NCI-H460 (cell line): ENCODE measurements at regions not wholly inside any gene's neighbourhood (a gene's known extent, or its start where the extent isn't known, plus 50 kb on each side); places are given as distances from the start of the nearest gene placed in this dataset.
"Not testable (repeated sequence)": the region's sequence is repeated elsewhere in the genome, so short reads cannot be mapped to it uniquely, and the experiment has no call there.

Experiments
- DNase-seq: peaks from one replicate; pipeline ENCODE4 v3.0.0-alpha.2; 2016; ENCODE audit warnings: low read depth; ENCODE audit errors: extremely low read depth

DNA sequence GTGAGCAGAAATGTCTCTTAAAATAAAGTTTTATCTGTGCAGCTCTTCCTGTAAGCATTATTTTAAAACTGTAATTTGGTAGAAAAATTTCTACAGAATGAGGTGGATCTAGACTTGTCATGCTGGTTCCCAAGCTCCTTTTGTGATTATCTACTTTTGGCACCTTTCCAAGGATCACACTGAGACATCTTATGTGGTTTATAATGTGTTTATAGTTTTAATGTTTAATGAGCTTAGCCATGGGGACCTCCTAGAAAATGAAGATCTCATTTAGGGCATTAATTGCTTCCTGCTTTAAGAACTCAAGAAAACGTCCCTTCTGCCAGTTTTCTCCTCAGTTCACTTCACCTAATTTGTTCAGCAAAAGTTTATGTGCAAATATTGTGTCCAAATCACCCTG, 468.4 kb downstream of the SUCLG1 start:
- DNase-seq = no peak

DNA sequence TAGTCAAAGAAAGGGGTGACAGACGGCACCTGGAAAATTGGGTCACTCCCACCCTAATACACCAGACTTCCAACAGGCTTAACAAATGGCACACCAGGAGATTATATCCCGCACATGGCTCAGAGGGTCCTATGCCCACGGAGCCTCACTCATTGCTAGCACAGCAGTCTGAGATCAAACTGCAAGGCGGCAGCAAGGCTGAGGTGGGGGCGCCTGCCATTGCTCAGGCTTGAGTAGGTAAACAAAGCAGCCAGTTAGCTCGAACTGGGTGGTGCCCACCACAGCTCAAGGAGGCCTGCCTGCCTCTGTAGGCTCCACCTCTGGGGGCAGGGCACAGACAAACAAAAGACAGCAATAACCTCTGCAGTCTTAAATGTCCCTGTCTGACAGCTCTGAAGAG, 482.5 kb downstream of the SUCLG1 start:
- DNase-seq = not testable (repeated sequence)

GRCh38 chr2:83972128-83972527, 487.0 kb downstream of the SUCLG1 start:
- DNase-seq = no peak

DNA sequence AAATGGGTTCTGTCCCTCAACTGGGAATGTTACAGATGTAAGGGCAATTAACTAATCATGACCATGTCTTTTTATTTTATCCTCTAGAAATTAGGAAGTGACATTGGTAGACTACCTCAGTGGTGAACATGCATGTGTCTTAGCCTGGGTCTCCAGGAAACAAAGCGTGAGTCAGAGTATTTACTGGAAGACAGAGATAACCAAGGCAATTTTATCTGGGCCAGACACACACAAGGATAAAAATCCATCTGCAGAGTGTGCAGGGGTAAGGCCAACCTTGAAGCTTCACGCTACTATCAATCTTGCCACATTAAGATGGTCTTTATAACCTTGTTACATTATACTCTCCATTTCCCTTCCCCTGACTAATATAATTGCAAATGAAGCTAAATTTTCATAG, 487.5 kb downstream of the SUCLG1 start:
- no peak for DNase-seq

DNA sequence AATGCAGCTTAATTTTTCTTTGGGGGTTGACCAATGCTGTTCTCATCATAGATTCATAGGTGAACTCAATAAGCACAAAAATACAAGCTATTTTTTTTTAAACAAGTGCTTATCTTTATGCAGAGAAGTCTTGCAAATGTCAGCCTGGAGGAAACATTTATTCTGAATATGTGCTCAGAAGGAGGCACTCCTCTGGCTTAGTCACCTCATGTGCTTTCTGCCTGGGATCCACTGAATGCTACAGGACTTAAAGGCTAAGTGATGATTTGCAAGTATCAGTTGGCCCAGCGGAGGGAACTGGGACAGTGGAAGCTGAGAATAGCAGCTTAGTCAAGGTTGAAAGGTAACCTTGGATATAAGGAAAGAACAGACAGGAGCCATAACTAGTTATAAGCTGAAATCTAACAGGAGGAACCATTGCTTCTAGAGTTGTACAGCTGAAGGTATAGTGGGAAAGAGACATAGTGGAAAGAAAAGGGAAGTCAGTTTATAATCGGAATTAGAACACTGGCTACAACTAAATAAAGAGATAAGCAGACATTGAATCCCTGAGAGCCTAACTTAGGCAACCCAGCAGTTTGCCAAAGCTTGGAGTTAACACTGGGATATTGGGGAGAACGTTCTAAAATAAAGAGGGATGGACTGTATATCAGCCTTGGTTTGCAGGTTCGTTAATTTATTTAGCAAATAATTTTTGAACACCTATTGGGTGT, 488.7 kb downstream of the SUCLG1 start:
- DNase-seq = no peak

DNA sequence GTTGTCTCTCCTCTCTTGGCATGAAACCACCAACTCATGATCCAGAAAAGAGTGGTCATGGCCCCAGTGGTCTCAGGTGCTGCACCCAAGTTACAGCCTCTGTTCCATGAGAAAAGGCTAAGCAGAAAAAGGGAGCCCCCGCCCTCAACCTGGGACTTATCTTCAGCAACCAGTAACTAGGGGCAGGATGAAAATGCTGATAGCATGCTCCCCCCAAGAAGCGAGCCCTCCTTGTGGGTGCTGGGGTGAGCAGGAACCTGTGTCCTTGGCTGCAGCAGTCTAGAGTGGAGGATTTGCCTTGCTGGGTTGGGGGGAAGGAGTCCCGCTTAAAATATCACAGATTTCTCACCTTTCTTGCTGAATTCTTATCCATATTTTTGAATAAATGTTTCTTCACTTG, 490.0 kb downstream of the SUCLG1 start:
- DNase-seq = no peak

- DNase-seq = no peak
Measured at GRCh38 chr2:83967854-83968253, 491.2 kb downstream of the SUCLG1 start.

DNA sequence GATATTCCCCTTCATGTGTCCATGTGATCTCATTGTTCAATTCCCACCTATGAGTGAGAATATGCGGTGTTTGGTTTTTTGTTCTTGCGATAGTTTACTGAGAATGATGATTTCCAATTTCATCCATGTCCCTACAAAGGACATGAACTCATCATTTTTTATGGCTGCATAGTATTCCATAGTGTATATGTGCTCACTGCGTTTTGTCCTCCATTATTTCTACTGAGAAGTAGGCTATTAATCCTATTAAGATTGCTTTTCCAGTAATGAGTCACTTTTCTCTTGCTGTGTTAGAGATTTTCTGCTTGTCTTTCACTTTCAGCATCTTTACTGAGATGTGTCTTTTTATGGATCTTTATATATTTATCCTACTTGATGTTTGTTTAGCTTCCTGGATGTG, 492.1 kb downstream of the SUCLG1 start:
- DNase-seq = not testable (repeated sequence)

- no peak for DNase-seq
Measured at GRCh38 chr2:83961512-83961911, 497.6 kb downstream of the SUCLG1 start.

DNA sequence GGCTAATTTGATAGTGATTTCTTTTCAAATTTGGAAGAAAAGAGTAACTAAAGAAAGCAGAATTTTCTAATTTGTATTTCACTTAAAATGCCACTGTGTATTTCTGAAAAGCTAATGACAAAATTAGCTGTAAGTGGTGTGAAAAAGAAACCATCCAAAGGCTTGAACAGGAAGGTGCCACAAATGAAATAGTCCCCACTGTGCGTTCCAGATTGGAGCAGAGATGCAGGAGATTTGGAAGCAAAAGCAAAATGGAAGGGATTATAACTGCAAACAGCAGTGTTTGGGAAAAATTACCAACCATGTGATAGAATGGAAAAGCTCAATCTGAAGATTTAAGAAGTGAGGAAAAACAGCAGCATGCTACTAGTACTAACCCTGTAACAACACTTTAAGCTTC, 498.7 kb downstream of the SUCLG1 start:
- DNase-seq = no peak

DNA sequence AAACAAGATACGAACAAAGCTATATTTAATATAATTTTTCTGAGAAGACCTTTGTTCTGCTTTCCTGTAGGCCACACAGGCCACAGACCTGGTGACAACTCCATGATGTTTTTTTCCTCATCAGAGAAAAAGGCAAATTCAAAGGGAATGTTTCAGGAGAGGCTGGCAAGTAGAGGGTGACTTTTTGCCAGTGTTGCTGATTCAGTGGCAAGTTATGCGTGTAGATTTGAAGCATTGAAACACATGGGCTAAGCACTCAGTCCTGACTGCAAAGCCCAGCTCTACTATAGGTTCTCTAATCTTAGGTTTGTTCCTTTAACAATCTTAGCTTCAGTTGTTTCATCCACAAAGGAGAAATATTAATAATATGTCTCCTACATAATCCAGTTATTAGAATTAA, 499.8 kb downstream of the SUCLG1 start:
- no peak for DNase-seq

GRCh38 chr2:83956991-83957390, 502.1 kb downstream of the SUCLG1 start:
- DNase-seq = no peak

DNA sequence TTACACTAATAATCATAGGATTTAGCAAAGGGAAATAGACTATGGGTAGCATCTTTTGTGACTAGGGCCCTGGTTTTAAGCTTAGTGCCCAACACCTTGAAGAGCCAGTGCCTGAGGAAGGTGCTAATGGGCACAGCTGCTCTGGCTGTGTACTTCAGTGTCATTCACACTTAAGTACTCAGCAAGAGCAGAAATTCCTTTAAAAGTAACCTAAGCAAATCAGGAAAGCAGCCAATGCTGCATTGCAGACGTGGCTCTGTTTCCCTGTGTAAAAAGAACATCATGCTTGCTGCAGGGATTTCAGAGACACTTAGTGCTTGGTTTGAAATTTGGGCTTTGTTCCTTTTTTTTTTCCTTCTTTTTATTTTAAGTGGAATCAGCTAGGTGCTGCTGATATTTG, 505.4 kb downstream of the SUCLG1 start:
- DNase-seq = no peak

GRCh38 chr2:83951378-83951947, 507.6 kb downstream of the SUCLG1 start:
- no peak for DNase-seq

DNA sequence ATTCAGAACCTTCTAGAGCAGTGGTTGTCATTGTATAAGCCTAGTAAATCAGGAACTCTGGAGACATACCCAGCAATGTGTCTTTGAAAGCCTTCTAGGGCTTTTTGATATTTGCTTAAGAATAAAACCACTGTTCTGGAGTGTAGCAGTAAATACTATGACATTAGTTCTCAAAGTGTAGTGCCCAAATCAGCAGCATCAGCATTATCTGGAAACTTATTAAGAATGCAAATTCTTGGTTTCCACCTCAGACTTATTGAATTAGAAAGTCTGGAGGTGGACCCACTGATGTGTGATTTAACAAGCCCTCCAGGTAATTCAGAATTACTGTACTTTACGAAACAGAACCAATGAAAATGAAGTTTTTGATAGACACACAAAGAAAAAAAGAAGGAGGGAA, 509.7 kb downstream of the SUCLG1 start:
- DNase-seq = no peak

DNA sequence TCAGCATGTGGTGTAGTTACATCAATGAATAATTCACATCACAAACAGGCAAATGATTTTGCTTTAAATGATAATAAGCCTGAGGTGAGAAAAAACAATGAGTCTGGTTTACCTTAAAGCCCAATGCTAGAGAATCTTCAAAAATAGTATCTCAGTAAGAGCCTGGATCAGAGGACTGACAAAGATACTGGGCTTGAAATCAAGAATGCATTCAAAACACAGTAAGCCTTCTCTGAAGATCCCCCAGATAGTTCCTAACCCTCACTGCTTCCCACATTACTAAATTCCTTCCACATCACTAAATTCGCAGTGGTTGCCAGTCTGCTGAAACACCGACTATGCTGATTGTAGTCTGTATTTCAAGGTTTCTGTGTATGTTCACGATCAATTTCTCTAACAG, 514.9 kb downstream of the SUCLG1 start:
- DNase-seq = no peak

DNA sequence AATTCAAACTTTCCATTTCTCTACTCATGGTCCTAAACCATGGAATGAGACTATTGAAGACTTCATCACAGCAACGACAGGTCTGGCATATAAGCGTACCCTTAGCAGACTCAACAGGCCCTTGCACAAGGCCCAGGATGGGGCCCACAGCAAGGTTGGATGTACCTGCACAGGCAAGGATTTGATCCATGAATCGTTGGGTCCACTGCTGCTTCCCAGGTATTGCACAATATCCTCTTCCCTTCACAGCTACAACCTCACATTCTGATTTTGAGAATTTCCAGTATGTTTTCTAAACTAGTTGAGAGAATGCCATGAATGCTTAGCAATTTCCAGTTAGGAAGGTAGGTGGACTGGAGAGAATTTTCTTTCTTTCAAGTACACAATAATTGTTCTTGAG, 515.8 kb downstream of the SUCLG1 start:
- no peak for DNase-seq

DNA sequence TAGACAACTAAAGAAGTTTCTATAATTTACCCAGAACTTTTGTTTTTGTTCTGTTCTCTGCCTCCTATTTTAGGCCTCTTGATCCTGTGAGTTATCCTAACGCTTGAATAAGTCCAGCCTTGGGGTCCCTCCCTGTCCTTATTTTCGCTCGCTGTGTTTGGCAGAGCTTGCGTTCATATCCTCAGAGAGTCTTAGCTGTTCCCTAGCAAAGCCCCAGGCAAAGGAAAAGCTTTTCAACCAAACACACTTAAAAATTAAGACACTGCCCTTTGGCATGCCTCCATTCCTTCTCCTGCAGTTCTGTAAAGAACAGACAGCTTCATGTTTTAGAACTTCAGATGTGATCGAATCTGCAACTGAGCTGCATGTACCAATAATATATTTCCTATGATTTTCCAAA, 517.2 kb downstream of the SUCLG1 start:
- DNase-seq = no peak

DNA sequence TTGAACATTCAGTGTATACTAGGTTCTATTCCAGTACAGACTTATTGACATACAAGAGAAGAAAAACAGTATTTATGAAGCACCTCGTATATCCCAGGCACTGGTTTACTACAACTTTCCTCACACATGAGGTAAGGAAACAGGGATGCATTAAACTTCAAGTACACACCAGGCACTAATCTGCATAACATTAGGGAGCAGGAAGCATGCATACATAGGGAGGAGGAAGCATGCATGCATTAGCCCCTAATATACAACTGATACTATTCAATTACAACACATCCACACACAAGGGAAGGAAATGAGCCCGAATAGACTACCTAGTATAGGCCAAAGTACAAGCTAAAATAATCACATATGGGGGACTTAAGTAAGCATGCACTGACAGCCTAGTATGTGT, 525.3 kb downstream of the SUCLG1 start:
- DNase-seq = no peak

DNA sequence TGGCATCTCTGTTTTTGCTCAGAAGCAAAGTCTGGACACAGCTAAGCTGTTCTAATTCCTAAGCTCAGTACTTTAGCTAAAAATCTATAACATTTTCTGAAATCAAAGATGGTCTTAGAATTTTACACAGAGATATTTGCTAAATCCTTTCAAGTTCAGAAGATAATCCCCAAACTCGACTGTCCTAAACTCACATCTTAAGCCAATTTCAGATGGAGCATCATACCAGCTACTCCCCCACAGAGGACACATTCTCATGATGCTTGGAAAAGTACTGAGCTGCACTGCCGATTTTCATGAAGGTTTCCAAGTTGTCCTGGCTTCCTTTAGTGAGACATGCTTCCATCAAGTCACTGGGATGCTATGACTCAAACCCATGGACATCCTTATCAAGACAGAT, 535.5 kb downstream of the SUCLG1 start:
- no peak for DNase-seq

GRCh38 chr2:83916559-83916958, 542.5 kb downstream of the SUCLG1 start:
- DNase-seq = no peak

DNA sequence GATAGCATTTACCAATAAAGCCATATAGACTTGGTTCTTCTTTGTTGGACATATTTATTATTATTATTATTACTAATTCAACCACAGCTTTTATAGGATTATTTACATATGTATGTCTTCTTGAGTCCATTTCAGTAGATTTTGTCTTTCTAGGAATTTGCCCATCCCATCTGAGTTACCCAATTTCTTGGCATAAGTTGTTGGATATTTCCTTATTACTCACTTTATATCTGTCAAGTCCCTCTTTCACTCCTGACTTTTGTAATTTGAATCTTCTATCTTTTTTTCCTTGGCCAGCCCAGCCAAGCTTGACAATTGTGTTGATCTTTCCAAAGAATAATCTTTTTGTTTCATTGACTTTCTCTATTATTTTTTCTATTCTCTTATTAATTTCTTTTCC, 543.7 kb downstream of the SUCLG1 start:
- no peak for DNase-seq

DNA sequence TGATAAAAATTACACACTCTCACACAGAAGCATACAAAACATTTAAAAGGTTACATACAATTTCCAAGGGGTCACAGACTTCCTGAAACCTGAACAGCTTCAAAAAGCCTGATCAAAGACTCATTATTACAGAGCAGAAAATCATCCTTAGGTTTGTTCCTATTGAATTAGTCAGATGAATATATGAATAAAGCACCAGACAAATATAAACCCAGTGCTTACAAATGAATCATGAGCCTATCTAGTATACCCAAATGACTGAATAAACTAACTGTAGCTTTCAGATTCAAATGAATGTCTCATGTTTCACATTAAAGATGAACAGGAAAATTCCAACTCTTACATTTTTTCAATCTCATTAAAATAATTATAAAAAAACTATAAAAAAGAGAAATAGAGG, 550.3 kb downstream of the SUCLG1 start:
- DNase-seq = no peak
